ENCODE measurements at regions not wholly inside any gene's neighbourhood (a gene's known extent, or its start where the extent isn't known, plus 50 kb on each side); places are given as distances from the start of the nearest gene placed in this dataset.

DNA sequence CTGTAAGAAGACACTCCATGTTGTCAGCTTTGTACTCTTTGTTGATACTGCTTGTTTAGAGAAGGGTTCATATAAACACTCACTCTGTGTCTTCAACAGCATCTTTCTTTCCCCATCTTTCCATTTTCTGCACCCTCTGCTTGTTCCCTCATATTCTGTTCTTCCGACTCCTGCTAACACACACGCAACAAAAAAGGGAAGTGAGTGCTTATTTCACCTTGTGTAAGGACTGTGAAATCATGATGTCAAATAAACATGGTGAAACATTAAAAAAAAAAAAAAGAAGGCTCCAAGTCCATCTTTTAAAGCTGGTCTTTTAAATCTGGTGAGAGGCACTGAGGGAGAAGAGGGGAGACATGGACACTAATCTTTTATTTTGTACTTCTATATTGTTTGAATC, 145.4 kb downstream of the RPAP3 start:
- no peak for DNase-seq (ENCODE audit: low read depth)

DNA sequence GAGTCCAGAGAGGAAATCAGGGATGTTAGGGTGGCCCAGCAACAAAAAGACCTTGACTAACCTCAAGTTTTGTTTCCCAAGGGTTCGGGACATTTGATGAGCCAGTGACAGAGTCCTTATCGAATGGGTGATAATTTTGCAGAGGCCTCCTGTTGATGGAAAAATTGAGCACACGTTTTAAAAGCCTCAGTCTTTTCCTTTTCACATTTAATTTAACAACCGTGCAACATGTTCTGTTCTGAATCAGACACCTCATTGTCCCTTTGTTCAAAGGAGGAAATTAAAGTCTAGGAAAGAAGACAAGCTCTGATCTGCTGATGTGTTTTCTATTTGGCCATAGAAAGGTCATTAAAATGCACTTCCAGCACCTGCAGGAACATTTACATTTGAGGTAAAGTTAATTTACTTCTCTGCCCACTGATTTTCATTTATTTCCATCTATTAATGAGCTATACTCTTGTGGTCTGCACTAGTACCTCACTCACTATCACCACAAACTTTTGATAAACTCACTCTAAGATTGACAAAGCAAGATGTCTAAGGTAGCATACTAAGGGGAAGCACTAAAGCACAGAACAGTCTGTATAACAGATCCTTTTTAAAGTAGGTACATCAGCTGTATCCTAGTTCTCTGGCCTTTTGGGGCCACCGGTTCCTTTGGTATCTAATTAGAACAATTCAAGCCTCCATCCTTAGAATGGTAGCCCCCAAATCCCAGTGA, 147.0 kb downstream of the RPAP3 start:
- DNase-seq (ENCODE audit: low read depth), result no peak

DNA sequence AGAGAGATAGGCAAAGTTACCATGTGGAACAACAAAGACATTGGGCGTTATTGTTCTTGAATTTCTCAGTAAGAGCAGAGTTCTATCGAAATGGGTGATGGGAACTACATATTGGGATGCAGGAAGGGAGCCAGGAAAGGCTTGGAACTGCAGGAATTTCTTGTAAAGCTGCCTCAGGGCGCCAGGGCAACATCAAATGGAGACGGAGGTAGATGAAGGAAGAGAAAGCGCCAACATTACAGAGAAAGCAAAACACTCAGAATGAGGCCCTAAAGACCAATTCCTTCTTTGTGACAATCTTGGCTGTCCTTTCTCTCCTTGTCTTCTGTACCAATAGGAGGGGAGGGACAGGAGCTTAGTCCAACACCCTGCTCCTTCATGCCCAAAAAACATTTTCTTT, 148.4 kb downstream of the RPAP3 start:
- no peak for DNase-seq (ENCODE audit: low read depth)

DNA sequence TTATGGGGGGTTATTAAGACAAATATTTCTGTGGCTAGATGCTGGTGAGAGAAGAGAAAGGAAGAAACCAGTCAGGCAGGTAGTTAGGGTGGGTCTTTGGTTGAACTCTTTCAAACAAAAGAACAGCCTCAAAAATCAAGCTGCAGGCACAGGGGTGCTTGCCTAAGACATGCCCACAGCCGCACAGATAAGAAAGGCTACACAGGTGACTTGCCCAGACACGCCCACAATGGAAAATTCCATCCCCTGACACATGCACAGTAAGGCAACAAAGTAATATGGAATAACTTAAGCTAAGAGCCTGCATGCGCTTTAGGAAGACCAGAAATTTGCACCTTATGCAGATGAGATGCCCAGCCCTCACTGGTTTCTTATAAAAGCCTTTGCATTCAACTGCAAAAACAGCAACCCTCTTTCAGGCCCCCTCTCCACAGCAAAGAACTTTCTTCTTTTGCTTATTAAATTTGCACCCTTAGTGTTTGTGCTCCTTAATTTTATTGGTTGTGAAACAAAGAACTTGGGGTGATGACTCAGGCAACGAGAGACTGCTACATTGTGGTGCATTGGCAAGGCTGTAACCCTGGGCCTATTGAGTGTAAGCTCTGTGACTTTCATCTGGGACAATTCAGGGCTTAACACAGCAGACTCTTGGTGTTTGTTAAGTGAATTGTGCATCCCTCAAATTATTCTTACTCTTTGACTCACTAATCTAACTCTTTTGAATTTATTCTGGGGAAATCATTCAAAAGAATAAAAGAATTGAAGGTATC, 149.4 kb downstream of the RPAP3 start:
- DNase-seq (ENCODE audit: low read depth), result no peak

DNA sequence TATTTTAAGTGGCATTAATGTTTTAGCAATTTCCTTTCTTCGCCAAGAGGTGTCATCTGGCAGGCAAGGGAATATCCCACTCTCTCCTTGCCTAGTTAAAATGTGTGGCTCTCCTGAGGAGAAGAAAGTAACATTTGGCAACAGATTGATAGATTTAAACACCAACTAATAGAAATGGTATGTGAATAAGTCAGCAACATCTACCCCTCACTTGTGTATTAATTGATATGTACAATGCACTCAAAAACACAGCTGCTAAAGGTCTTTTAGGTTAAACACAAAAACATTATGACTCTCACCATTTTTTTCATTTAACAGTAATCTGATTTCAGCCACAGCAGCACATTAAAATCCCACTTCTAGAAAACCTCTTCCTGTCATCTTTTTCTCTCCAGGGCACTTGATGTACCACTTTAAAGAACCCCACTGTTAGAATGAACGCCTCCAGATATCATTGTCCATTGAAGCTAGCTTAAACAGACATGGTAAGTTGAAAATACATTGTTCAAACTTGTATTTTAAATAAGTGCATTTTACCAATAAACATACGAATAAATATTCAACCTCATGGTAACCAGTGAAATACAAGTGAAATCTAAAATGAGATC, 151.7 kb downstream of the RPAP3 start:
- no peak for DNase-seq (ENCODE audit: low read depth)

DNA sequence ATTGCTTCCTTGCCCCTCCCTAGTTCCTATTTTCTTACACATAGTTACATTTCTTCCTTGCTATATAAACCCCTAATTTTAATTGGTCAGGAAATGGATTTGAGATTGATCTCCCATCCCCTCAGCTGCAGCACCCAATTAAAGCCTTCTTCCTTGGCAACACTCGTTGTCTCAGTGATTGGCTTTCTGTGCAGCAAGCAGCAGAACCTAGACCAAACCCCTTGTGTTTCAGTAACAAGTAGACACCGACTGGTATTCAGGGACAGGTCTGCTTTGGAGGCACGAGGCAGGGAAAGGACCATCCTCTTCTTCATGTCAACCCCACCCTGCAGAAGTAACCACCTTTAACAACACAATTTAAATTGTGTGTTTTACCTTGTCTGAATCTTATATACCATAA, 152.6 kb downstream of the RPAP3 start:
- no peak for DNase-seq (ENCODE audit: low read depth)

DNA sequence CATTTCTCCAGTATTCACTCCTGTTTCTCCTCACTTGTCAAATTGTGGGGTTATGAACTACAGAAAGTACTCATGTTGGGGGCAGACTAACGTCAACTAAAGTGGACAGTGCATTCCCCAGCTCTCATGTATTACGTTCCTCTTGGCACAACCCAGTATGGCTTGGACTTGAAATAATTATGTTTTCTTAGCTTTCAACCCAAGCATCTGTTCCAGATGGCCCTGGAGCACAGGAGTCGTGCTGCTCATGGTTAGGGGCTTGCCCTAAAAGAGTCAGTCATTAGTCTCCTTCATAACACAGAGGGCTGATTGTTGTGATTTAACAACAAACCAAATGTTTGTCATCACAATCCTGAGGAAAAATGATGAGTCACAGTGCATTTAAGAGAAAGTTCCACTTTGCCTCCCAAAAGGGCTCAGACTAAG, 154.4 kb downstream of the RPAP3 start:
- DNase-seq (ENCODE audit: low read depth), result peak; percentile 62

DNA sequence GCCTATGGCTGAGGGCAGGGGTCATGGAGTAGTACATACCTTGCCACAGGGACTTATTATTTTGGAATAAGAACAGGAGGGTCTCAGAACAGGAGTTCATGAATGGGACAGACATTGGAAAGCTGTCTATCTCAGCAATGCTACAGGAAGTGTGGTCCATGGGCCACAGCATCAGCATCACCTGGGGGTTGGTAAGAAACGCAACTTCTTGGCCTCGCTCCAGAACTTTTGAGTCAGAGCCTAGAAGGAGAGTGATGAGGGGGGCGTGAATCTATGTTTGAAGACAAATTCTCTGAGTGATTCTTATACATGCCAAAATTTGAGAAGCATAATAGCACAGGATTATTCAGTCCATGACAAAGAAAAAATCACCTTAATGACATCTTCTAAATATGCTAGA, 156.6 kb downstream of the RPAP3 start:
- DNase-seq (ENCODE audit: low read depth), result no peak

DNA sequence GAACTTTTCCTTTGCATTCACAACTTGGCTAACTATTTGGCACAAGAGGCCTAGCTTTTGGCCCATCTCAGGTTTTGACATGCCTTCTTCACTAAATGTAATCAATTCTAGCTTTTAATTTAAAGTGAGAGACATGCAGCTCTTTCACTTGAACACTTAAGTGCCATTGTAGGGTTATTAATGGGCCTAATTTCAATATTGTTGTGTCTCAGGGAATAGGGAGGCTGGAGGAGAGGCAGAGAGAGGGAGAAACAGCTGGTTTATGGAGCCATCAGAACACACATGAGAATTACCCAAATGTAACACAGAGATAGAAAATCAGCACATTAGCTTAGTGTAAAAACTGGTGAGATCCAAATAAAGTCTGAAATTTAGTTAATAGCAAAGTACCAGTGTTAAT, 157.4 kb downstream of the RPAP3 start:
- no peak for DNase-seq (ENCODE audit: low read depth)

DNA sequence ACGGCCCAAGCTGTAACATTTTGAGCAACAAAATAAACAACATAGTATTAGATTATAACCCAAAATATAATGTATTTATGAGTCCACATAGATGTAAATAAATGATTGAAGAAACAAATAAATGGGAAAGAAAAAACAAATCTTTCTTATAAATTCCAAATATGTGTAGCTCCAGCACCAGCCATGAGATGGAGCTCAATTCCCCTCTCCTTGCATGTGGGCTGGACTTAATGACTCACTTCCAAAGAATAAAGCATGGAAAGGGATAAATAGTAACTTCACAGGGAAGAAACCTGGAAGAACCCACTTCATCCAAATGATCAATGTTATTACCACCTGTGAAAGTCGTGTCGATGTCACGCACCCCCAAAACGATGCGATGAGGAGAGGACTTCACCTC, 158.8 kb downstream of the RPAP3 start:
- peak; percentile 16 for DNase-seq (ENCODE audit: low read depth)

DNA sequence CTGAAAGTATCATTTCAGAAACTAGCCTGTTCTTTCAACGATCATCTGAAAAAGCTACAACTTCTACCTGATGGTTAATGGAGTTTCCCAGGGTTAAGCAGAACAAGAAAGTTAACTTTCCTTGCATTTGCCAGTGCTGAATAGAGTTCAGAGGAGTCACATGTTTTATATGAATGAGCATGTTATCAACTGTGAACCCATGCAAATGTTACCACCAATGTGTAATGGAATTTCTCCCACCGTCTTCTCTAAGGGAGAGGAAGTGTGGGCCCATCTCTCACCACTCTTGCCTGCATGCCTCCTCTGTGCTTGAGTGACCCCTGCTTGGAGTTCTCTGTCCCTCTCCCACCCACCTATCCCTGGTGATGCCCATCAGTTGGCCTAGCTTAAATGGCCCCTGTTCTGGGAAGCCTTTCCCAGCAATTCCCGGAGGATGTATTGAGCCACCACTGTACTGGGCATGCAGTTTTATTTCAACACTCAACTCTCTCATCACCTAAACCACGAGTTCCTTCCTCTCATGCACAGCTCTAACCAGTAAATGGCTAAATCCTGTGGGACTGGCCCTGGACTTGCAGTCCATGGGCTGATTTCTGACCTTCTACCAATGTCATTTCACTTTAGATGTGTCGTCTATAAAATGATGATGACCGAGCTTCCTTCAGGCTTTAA, 159.8 kb downstream of the RPAP3 start:
- DNase-seq (ENCODE audit: low read depth), result no peak

DNA sequence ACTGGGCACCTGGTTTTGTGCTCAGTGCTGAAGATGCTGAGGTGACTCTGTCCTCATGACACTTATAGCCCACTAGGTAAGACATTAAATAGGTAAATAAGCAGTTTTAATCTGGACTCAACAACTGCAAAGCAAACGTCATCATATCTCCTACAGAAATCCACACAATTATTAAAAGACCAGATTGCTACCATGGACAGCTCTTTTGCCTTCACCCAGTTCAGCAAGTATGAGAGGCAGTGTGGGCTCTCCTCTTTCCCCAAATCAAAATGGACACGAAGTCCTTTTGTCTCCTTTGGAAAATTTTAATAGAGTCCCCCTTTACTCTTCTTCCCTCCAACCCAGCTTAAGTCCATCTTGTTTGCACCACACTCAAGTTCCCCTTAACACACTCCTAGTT, 171.1 kb downstream of the RPAP3 start:
- DNase-seq (ENCODE audit: low read depth), result no peak

DNA sequence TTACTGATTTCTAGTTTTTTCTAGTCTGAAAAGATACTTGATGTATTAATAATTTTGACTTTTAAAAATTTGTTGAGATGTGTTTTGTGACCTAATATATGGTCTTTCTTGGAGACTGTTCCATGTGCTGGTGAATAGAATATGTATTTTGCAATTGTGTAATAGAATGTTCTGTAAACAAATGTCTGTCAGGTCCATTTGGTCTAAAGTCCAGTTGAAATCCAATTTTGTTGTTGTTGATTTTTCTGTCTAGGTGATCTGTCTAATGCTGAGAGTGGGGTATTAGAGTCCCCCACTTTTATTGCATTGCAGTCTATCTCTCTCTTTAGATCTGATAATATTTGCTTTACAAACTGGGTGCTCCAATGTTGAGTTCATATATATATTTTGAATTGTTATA, 175.8 kb downstream of the RPAP3 start:
- no peak for DNase-seq (ENCODE audit: low read depth)

DNA sequence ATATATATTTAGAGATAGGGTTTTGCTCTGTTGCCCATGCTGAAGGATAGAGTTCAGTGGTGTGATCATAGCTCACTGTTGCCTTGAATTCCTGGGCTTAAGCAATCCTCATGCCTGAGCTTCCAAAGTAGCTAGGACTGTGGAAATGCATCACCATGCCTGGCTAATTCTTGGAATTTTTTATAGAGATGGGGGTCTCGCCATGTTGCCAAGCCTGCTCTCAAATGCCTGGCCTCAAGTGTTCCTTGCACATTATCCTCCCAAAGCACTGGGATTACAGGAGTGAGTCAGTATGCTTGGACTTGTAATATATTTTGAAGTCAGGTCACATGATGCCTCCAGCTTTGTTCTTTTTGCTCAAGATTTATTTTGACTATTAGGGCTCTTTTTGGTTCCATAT, 178.0 kb downstream of the RPAP3 start:
- DNase-seq (ENCODE audit: low read depth), result peak; percentile 35

DNA sequence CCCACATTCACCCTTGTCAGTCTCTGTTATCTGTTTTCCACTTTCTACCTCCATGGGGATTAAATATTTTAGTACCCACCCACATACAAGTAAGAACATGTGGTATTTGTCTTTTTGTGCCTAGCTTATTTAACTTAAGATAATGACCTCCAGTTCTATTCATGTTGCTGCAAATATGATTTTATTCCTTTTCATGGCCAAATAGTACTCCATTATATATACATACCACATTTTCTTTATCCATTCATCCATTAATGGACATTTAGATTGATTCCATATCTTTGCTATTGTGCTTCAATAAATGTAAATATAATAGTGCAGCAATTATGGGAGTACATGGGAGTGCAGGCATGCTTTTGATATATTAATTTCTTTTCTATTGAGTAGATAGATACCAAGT, 185.8 kb downstream of the RPAP3 start:
- DNase-seq (ENCODE audit: low read depth), result no peak

DNA sequence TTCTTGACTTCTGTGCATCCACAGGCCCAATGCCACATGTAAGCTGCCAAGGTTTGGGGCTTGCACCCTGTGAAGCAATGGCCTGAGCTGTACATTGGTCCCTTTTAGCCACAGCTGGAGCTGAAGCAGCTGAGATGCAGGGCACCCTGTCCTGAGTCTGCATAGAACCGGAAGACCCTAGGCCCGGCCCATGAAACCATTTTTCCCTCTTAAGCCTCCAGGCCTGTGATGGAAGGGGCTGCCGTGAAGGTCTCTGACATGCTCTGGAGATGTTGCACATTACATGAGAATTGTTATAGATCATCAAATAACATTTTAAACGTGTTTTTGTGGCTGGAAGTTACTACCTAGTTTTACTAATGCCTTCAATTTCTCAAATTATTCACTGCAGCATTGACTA, 188.7 kb downstream of the RPAP3 start:
- DNase-seq (ENCODE audit: low read depth), result no peak

DNA sequence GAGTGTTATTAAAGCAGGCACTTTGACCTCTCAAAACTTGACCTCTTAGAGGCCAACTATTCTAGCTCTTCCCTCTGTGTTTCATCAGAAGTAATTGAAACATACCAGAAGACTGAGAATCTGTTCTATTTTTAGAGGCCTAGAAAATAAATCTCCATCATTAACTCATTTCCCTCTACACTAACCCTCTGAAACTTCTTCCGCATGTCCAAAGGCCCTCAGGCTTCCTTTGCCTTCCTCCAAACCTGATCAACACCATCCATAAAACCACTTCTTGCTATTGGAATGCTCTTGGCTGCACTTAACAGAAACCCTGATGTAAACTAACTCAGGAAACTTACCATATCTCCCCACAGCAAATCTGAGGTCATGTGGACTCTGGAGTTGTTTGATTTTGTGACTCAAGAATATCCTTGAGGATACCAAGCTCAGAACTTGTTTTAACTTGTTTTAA, 196.4 kb downstream of the RPAP3 start:
- DNase-seq (ENCODE audit: low read depth), result peak; percentile 87

DNA sequence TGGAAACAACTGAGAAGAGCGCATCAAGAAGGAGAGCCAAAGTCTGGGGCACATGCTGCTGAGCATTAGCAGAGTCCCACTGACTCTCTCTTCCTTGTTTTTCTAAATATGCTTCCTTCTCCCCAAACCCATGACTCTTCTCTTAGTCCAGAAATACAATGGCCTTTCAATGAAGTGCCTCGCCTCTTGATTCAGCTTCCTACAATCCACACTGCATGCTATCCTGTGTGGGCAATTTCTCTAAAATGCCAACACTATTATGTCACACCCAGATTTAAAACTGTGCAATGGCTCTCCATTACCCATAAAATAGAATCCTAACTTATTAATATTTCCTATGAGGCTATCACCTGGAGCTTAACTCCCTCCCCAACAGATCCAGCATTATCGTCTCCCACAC, 198.6 kb downstream of the RPAP3 start:
- no peak for DNase-seq (ENCODE audit: low read depth)

DNA sequence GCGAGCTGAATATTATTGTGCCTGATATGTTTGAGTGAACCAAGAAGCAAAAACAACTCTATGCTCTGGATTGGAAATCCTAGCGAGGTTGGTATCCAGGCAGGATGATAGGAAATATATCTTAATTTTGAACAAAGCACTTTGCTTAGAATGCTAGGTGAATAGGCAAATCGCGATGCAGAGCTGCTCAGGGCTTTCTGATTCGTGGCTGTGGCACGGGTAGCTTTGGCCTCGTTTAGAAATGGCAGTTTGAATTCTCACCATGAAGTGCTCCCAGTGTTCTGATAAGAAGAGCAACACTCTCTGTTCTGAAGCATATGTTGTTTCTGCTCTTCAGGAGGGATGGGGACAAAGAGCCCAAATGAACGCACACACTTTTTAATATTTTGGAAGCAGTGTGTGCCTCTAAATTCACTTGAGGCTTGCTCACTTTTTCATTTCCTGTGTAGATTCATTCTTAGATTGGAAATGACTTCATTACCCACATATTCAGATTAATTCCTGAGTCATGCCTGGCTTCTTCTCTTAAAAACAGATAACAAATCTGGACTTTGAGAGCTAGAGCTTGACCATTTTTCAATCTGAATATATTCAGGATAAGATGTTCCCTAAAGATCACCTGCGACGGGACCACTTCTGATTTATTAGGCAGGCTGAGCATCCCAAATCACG, 200.9 kb downstream of the RPAP3 start:
- DNase-seq (ENCODE audit: low read depth), result no peak

DNA sequence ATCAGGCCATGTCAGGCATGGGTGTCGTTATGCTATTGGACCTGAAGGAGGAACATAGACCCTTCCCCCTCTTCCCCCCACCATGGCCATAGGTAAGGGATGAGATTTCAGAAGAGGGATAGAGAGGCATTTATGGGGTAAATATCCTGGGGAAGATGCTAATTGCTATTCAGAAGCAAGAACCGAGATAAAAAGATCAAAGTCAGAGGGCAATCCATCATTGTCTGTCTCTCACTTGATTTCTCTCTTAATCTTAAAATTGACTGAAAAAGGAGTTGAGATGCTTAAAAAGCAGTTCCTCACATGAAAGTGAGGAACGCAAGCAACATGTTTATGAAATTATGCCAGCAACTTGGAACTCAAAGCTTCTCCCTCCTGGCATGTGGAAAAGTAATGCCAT, 212.0 kb downstream of the RPAP3 start:
- no peak for DNase-seq (ENCODE audit: low read depth)

DNA sequence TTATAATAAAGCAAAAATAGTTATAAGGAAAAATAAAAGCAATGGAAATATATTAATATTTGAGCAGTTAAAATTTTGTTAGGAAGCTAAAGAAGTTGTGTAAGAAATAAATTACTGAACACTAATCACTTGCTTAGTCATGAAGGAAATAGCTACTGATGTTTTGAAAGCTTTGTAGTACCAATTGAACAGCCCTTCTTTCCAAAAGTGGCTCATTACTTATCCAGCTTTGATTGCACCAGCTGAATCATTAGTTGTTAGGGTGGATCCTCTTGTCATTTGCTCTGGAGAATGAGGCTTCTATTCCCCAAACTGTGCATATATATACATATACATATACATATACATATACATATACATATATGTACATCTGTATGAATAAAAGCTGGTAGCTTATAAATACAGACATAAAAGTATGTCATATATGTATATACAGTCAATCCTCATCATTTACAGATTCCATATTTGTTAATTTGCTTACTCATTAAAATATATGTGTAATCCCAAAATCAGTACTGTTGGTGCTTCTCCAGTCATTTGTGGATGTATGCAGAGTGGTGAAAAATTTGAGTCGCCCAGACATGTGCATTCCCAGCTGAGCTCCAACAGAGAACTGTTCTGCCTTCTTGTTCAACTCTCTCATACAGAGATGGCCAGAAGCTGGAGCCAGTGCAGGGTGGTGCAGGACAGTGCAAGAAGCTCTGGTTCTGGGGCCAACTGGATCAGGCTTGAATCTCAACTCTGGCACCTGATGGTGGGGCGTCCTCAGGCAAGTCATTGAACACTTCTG, 214.1 kb downstream of the RPAP3 start:
- no peak for DNase-seq (ENCODE audit: low read depth)

Measured in GM04504 (cell line).